SH-SY5Y (cell line): ENCODE measurements at regions not wholly inside any gene's neighbourhood (a gene's known extent, or its start where the extent isn't known, plus 50 kb on each side); places are given as distances from the start of the nearest gene placed in this dataset.

Experiments used
- GATA2 ChIP-seq: IDR thresholded peaks from 2 replicates; pipeline ENCODE4 v1.6.1; 2011; ENCODE audit warnings: mild to moderate bottlenecking, low read depth, low read length
- GATA3 ChIP-seq: IDR thresholded peaks from 2 replicates; pipeline ENCODE4 v1.6.1; 2011; ENCODE audit warnings: low read depth, mild to moderate bottlenecking, low read length, moderate library complexity

DNA sequence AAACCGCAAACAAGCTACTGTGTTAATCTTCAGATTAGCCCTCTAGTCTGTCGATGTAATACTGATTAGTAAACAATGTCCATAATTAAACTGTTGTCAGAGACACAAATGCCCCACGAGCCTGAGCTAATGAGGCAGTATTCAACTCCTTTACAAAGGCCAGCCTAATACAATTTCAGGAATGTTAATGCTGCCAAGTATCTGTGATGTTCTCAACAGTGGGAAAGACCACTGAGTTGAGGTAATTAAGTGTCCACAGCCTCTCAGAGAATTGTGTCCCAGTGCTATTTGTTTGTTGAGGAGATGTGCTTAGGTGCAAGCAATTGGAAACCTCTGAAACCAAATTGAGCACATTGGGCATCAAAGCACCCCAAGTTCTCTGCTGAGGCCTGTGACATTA lies 139.4 kb upstream of the CDKN3 start:
- TF ChIP-seq GATA2, result no peak
- TF ChIP-seq GATA3, result no peak
